H1 (cell line): ENCODE measurements at regions not wholly inside any gene's neighbourhood (a gene's known extent, or its start where the extent isn't known, plus 50 kb on each side); places are given as distances from the start of the nearest gene placed in this dataset.

ENCODE experiments used
- CTCF ChIA-PET: fragments of 300-600 bp; sonication (Branson Sonifier 250); formaldehyde crosslinking; loops from one replicate; lab custom pipeline; 2021; ENCODE audit not compliant: partially characterized antibody; lab: Charles Lee
- POLR2A ChIA-PET: fragments of 300-600 bp; sonication (Branson Sonifier 250); formaldehyde crosslinking; loops from one replicate; lab custom pipeline; 2021; ENCODE audit warnings: inconsistent platforms; ENCODE audit not compliant: partially characterized antibody; lab: Charles Lee
- DNase-seq, 2 experiments: peaks; one replicate each; pipeline versions ENCODE4 v3.0.0 to v3.0.0-alpha.2; 2010 to 2022; ENCODE audit warnings: low spot score in 2 of 2, low read depth in 1 of 2, mixed read lengths in 1 of 2
- FAIRE-seq: peaks from 2 replicates; lab custom pipeline; 2011; peaks lifted over from hg19 to GRCh38; lab: Jason Lieb, UNC
- H2AFZ ChIP-seq: 2 replicates; pipeline ENCODE4 v1.8.1; 2012; ENCODE audit warnings: low read length, inconsistent platforms
- H2AK5ac ChIP-seq: 2 replicates; pipeline ENCODE4 v1.6.1; 2013; ENCODE audit warnings: low read depth, low read length
- H2BK120ac ChIP-seq: replicated peaks from 2 replicates; pipeline ENCODE3; 2013; ENCODE audit warnings: low read depth, low read length, inconsistent platforms
- H2BK12ac ChIP-seq: 2 replicates; pipeline ENCODE4 v1.6.1; 2013; ENCODE audit warnings: low read depth, low read length
- H2BK15ac ChIP-seq: 2 replicates; pipeline ENCODE4 v1.6.1; 2013; ENCODE audit warnings: low read length
- H2BK20ac ChIP-seq: 2 replicates; pipeline ENCODE4 v1.6.1; 2013; ENCODE audit warnings: low read length
- H2BK5ac ChIP-seq: 2 replicates; pipeline ENCODE4 v1.6.1; 2013; ENCODE audit warnings: low read depth, low read length
- H3K14ac ChIP-seq: 2 replicates; pipeline ENCODE4 v1.6.1; 2013; ENCODE audit warnings: inconsistent platforms; ENCODE audit not compliant: insufficient read length
- H3K18ac ChIP-seq: 2 replicates; pipeline ENCODE4 v1.6.1; 2013; ENCODE audit warnings: low read length; ENCODE audit errors: extremely low read depth
- H3K23ac ChIP-seq: 2 replicates; pipeline ENCODE4 v1.6.1; 2013; ENCODE audit warnings: inconsistent platforms; ENCODE audit not compliant: insufficient read length
- H3K23me2 ChIP-seq: 2 replicates; pipeline ENCODE4 v1.6.1; 2013; ENCODE audit warnings: low read depth, low read length
- H3K27ac ChIP-seq: 2 replicates; pipeline ENCODE4 v1.6.1; 2011; ENCODE audit warnings: low read depth, low read length, inconsistent platforms
- H3K27me3 ChIP-seq, 4 experiments: replicated peaks in 1 of 4; 1 replicate in 1 of 4; 2 replicates in 3 of 4; pipeline versions ENCODE4 v1.6.1 to v1.8.1; 2011 to 2013; ENCODE audit warnings: low read length in 3 of 4, mild to moderate bottlenecking in 3 of 4, inconsistent platforms in 2 of 4, mixed read lengths in 2 of 4, moderate library complexity in 1 of 4; ENCODE audit not compliant: control insufficient read depth in 3 of 4, insufficient read depth in 3 of 4; ENCODE audit errors: extremely low read depth in 1 of 4
- H3K36me3 ChIP-seq, 4 experiments: 2 replicates each; pipeline versions ENCODE4 v1.6.1 to v1.8.1; 2011 to 2013; ENCODE audit warnings: mild to moderate bottlenecking in 4 of 4, low read length in 3 of 4, moderate library complexity in 2 of 4, control low read depth in 1 of 4, inconsistent platforms in 1 of 4; ENCODE audit not compliant: insufficient read depth in 4 of 4, control insufficient read depth in 2 of 4
- H3K4ac ChIP-seq: replicated peaks from 2 replicates; pipeline ENCODE3; 2013; ENCODE audit warnings: low read length, low read depth, mixed read lengths, inconsistent platforms; ENCODE audit not compliant: insufficient read length
- H3K4me1 ChIP-seq, 4 experiments: replicated peaks in 1 of 4; 1 replicate in 1 of 4; 2 replicates in 3 of 4; pipeline versions ENCODE4 v1.6.1 to v1.8.1; 2011 to 2013; ENCODE audit warnings: low read length in 3 of 4, inconsistent platforms in 2 of 4, mixed read lengths in 1 of 4; ENCODE audit not compliant: insufficient read depth in 4 of 4, control insufficient read depth in 3 of 4
- H3K4me2 ChIP-seq, 2 experiments: 2 replicates each; pipeline versions ENCODE4 v1.6.1 to v1.8.1; 2011 to 2013; ENCODE audit warnings: low read depth in 2 of 2, low read length in 2 of 2, control low read depth in 1 of 2, inconsistent platforms in 1 of 2, mild to moderate bottlenecking in 1 of 2; ENCODE audit not compliant: insufficient read depth in 1 of 2
- H3K4me3 ChIP-seq, 4 experiments: fragments of 200-600, 300-600 bp in 1 of 4; sonication (generic), shearing (Covaris generic), sonication (Bioruptor Twin) in 1 of 4; 2 replicates each; pipeline versions ENCODE4 v1.5.1 to v1.8.1; 2011 to 2016; ENCODE audit warnings: low read length in 4 of 4, low read depth in 3 of 4, control low read depth in 2 of 4, inconsistent platforms in 2 of 4, mild to moderate bottlenecking in 2 of 4, mixed read lengths in 1 of 4, moderate library complexity in 1 of 4; ENCODE audit not compliant: insufficient read depth in 2 of 4; ENCODE audit errors: extremely low read depth in 1 of 4
- H3K56ac ChIP-seq: replicated peaks from 2 replicates; pipeline ENCODE3; 2013; ENCODE audit warnings: low read depth, mild to moderate bottlenecking, mixed read lengths, low read length, inconsistent platforms; ENCODE audit not compliant: insufficient read length
- H3K79me1 ChIP-seq: 2 replicates; pipeline ENCODE4 v1.6.1; 2013; ENCODE audit warnings: low read depth, low read length, control low read depth
- H3K79me2 ChIP-seq, 2 experiments: 2 replicates each; pipeline versions ENCODE4 v1.6.1 to v1.8.1; 2012 to 2013; ENCODE audit warnings: low read length in 2 of 2, mild to moderate bottlenecking in 2 of 2, inconsistent platforms in 1 of 2; ENCODE audit not compliant: insufficient read depth in 2 of 2, control insufficient read depth in 1 of 2
- H3K9ac ChIP-seq, 4 experiments: replicated peaks in 1 of 4; 1 replicate in 1 of 4; 2 replicates in 3 of 4; pipeline versions ENCODE4 v1.6.1 to v1.8.1; 2011 to 2013; ENCODE audit warnings: low read depth in 3 of 4, low read length in 3 of 4, control low read depth in 2 of 4, mild to moderate bottlenecking in 2 of 4, moderate library complexity in 2 of 4, inconsistent platforms in 1 of 4; ENCODE audit errors: extremely low read depth in 1 of 4
- H3K9me3 ChIP-seq, 2 experiments: 2 replicates each; pipeline versions ENCODE4 v1.6.1 to v1.8.1; 2012 to 2013; ENCODE audit warnings: mild to moderate bottlenecking in 2 of 2, moderate library complexity in 2 of 2, control low read depth in 1 of 2, inconsistent platforms in 1 of 2, low read depth in 1 of 2, low read length in 1 of 2, mixed read lengths in 1 of 2; ENCODE audit not compliant: insufficient read depth in 2 of 2
- H4K20me1 ChIP-seq, 2 experiments: replicated peaks in 1 of 2; 2 replicates each; pipeline versions ENCODE3 to v1.8.1; 2011 to 2013; ENCODE audit warnings: inconsistent platforms in 2 of 2, low read length in 2 of 2, mild to moderate bottlenecking in 1 of 2; ENCODE audit not compliant: insufficient read depth in 2 of 2, control insufficient read depth in 1 of 2
- H4K5ac ChIP-seq: 2 replicates; pipeline ENCODE4 v1.6.1; 2013; ENCODE audit warnings: low read length, low read depth, mixed read lengths, inconsistent platforms; ENCODE audit not compliant: insufficient read length
- H4K8ac ChIP-seq: 2 replicates; pipeline ENCODE4 v1.8.0; 2013; ENCODE audit warnings: mild to moderate bottlenecking, moderate library complexity, low read length, inconsistent platforms; ENCODE audit not compliant: insufficient read depth; ENCODE audit errors: extremely low read depth
- H4K91ac ChIP-seq: replicated peaks from 2 replicates; pipeline ENCODE3; 2013; ENCODE audit warnings: low read length, mixed read lengths, inconsistent platforms; ENCODE audit not compliant: insufficient read length
- ASH2L ChIP-seq: fragments of 200-600, 300-600 bp; sonication (generic); IDR thresholded peaks from one replicate; pipeline ENCODE4 v1.7.1; 2017; ENCODE audit warnings: low read length
- BCL11A ChIP-seq, 2 experiments: IDR thresholded peaks; one replicate each; pipeline ENCODE4 v1.6.1; 2011; ENCODE audit warnings: low read depth in 2 of 2, low read length in 2 of 2, mild to moderate bottlenecking in 2 of 2
- CREB1 ChIP-seq: IDR thresholded peaks from 2 replicates; pipeline ENCODE4 v1.6.1; 2012; ENCODE audit warnings: inconsistent platforms
- FOSL1 ChIP-seq: IDR thresholded peaks from 2 replicates; pipeline ENCODE4 v1.6.1; 2011; ENCODE audit warnings: mild to moderate bottlenecking, low read depth, low read length, moderate library complexity; ENCODE audit not compliant: insufficient read depth
- HDAC2 ChIP-seq, 2 experiments: fragments of 300-600 bp in 1 of 2; sonication (generic) in 1 of 2; IDR thresholded peaks; 2 replicates each; pipeline ENCODE4 v1.6.1; 2011 to 2012; ENCODE audit warnings: low read depth in 2 of 2, low read length in 2 of 2, mild to moderate bottlenecking in 2 of 2, moderate library complexity in 2 of 2, borderline replicate concordance in 1 of 2, inconsistent platforms in 1 of 2
- PHF8 ChIP-seq: fragments of 200-600 bp; sonication (generic); conservative IDR thresholded peaks from 2 replicates; pipeline ENCODE4 v1.7.1; 2012; ENCODE audit warnings: low read depth, mild to moderate bottlenecking, inconsistent platforms, low read length, moderate library complexity
- POLR2A ChIP-seq, 2 experiments: IDR thresholded peaks; 1 replicate in 1 of 2; 2 replicates in 1 of 2; pipeline ENCODE4 v1.6.1; 2011; ENCODE audit warnings: low read depth in 2 of 2, low read length in 2 of 2, mild to moderate bottlenecking in 2 of 2; ENCODE audit errors: control extremely low read depth in 1 of 2
- RAD21 ChIP-seq, 2 experiments: IDR thresholded peaks in 1 of 2; conservative IDR thresholded peaks in 1 of 2; 2 replicates each; pipeline ENCODE4 v1.6.1; 2011; ENCODE audit warnings: low read depth in 2 of 2, low read length in 2 of 2, improper control_type of control experiment in 1 of 2, inconsistent platforms in 1 of 2, mild to moderate bottlenecking in 1 of 2, moderate library complexity in 1 of 2
- SIN3A ChIP-seq, 2 experiments: IDR thresholded peaks in 1 of 2; conservative IDR thresholded peaks in 1 of 2; 2 replicates each; pipeline ENCODE4 v1.6.1; 2011 to 2012; ENCODE audit warnings: low read length in 2 of 2, improper control_type of control experiment in 1 of 2, low read depth in 1 of 2, mild to moderate bottlenecking in 1 of 2
- SIX5 ChIP-seq: IDR thresholded peaks from 2 replicates; pipeline ENCODE4 v1.6.1; 2011; ENCODE audit warnings: mild to moderate bottlenecking, low read depth, low read length
- SP1 ChIP-seq: IDR thresholded peaks from 2 replicates; pipeline ENCODE4 v1.6.1; 2011; ENCODE audit warnings: low read depth, low read length
- TAF1 ChIP-seq: IDR thresholded peaks from 2 replicates; pipeline ENCODE4 v1.6.1; 2011; ENCODE audit warnings: mild to moderate bottlenecking, low read depth, low read length
- TCF12 ChIP-seq: IDR thresholded peaks from 2 replicates; pipeline ENCODE4 v1.6.1; 2011; ENCODE audit warnings: low read depth, mild to moderate bottlenecking, low read length
- ZNF274 ChIP-seq: IDR thresholded peaks from 2 replicates; pipeline ENCODE4 v1.7.0; 2012; ENCODE audit warnings: low read length, borderline replicate concordance; ENCODE audit errors: extremely low read depth
- WGBS, 2 experiments: shearing (Covaris generic) in 1 of 2; methylation state at CpG; one replicate each; pipeline versions ENCODE4 v1.1.6 to v1.1.7; 2013 to 2015; ENCODE audit warnings: low lambda C conversion rate in 2 of 2, mixed read lengths in 2 of 2, inconsistent platforms in 1 of 2, low coverage in 1 of 2, missing lambda C conversion rate in 1 of 2; ENCODE audit not compliant: insufficient replicate concordance in 2 of 2, insufficient coverage in 1 of 2, insufficient read length in 1 of 2; ENCODE audit errors: extremely low coverage in 1 of 2, missing lambda C conversion rate in 1 of 2; 5-methylcytosine and 5-hydroxymethylcytosine counted together

GRCh38 chr1:189216886-189217285 is 1260.8 kb downstream of the BRINP3 start:
- no peak overlapping the region for H3K9ac ChIP-seq
- no peaks in the 10 kb centered on the region; a peak in 1 of 4 replicates for H3K9me3 ChIP-seq
- no peak overlapping the region for H4K5ac ChIP-seq
- no peak overlapping the region for H3K18ac ChIP-seq
- H3K14ac ChIP-seq, result no peak overlapping the region
- no peak for FAIRE-seq
- POLR2A ChIA-PET, result no interaction called here
- H3K23ac ChIP-seq, result no peak overlapping the region
- H3K27ac ChIP-seq, result no peak overlapping the region
- H3K56ac ChIP-seq, result no peak overlapping the region
- no peak overlapping the region for H2AFZ ChIP-seq
- H2BK15ac ChIP-seq, result no peak overlapping the region
- H4K91ac ChIP-seq, result no peak overlapping the region
- H3K4me1 ChIP-seq, result no peaks in the 10 kb centered on the region
- H2BK20ac ChIP-seq, result no peak overlapping the region
- H3K4me3 ChIP-seq, result no peak overlapping the region
- no peaks in the 10 kb centered on the region for H3K27me3 ChIP-seq
- H2BK120ac ChIP-seq, result no peak overlapping the region
- no peak overlapping the region for H2AK5ac ChIP-seq
- no peak overlapping the region for H2BK5ac ChIP-seq
- H3K79me2 ChIP-seq, result no peaks in the 10 kb centered on the region
- H3K79me1 ChIP-seq, result no peaks in the 10 kb centered on the region
- no peaks in the 10 kb centered on the region for H3K23me2 ChIP-seq
- no peak overlapping the region for H2BK12ac ChIP-seq
- H3K36me3 ChIP-seq, result no peaks in the 10 kb centered on the region
- CTCF ChIA-PET, result no interaction called here
- H3K4me2 ChIP-seq, result no peak overlapping the region
- H4K20me1 ChIP-seq, result no peaks in the 10 kb centered on the region
- no peak overlapping the region for H4K8ac ChIP-seq
- no peak for DNase-seq
- no peak overlapping the region for H3K4ac ChIP-seq
- 88% methylated on average over 1 of the region's 1 CpG; no CpG with 5 or more reads in 1 of the 2 experiments for WGBS, 2 experiments
- TF ChIP-seq TAF1 (no peak), RAD21 (IDR thresholded peaks at IDR 0.05 in 1 of 2, conservative IDR thresholded peaks at IDR 0.05 in 1 of 2; ENCODE audit: low read depth in 2 of 2, low read length in 2 of 2) (no peak), HDAC2 (IDR thresholded peaks at IDR 0.05; ENCODE audit: borderline replicate concordance in 1 of 2, low read depth in 2 of 2, low read length in 2 of 2) (no peak), BCL11A (IDR thresholded peaks at IDR 0.05; ENCODE audit: low read depth in 2 of 2, low read length in 2 of 2) (no peak), CREB1 (no peak), ASH2L (no peak), SIN3A (conservative IDR thresholded peaks at IDR 0.05 in 1 of 2, IDR thresholded peaks at IDR 0.05 in 1 of 2; ENCODE audit: low read depth in 1 of 2, low read length in 2 of 2) (no peak), POLR2A (IDR thresholded peaks at IDR 0.05; ENCODE audit: control extremely low read depth in 1 of 2, low read depth in 2 of 2, low read length in 2 of 2) (no peak), TCF12 (no peak), SP1 (no peak), PHF8 (no peak), SIX5 (no peak), FOSL1 (no peak), ZNF274 (no peak)
